GM12878 (cell line): ENCODE measurements at regions not wholly inside any gene's neighbourhood (a gene's known extent, or its start where the extent isn't known, plus 50 kb on each side); places are given as distances from the start of the nearest gene placed in this dataset.

Experiments
- ATAC-seq: fragments of 200-7000 bp; cut with Tn5 transposase; 3 replicates; pipeline ENCODE4 v1.9.1; 2020; ENCODE audit warnings: mild to moderate bottlenecking, moderate library complexity
- BruUV-seq: library from RNA; stranded (reverse); fragments of 400-500 nt; replicated peaks from 2 replicates; lab custom pipeline; 2021; lab: Mats Ljungman, UMichigan
- CTCF ChIA-PET: fragments of 300-600 bp; sonication (Branson Sonifier 250); formaldehyde crosslinking; extraction: SDS; loops from one replicate; lab custom pipeline; 2021; ENCODE audit warnings: inconsistent platforms; lab: Yijun Ruan, JAX
- POLR2A ChIA-PET: fragments of 350-600 bp; formaldehyde crosslinking; extraction: SDS; loops from one replicate; lab custom pipeline; 2021; ENCODE audit warnings: inconsistent platforms; lab: Charles Lee
- RAD21 ChIA-PET: fragments of 300-600 bp; sonication (Branson Sonifier 250); formaldehyde crosslinking; loops from one replicate; lab custom pipeline; 2023; ENCODE audit warnings: antibody characterized with exemption; ENCODE audit not compliant: unreplicated experiment; lab: Charles Lee
- SMC1A ChIA-PET: fragments of 300-600 bp; sonication (Branson Sonifier 250); formaldehyde crosslinking; loops from one replicate; lab custom pipeline; 2023; ENCODE audit not compliant: unreplicated experiment, uncharacterized antibody; lab: Charles Lee
- DNase-seq: peaks from one replicate; pipeline ENCODE4 v3.0.0-alpha.2; 2011; ENCODE audit warnings: low read depth, low spot score
- FAIRE-seq: peaks from 3 replicates; lab custom pipeline; 2011; peaks lifted over from hg19 to GRCh38; lab: Jason Lieb, UNC
- H2AFZ ChIP-seq: 2 replicates; pipeline ENCODE4 v1.6.0; 2011; ENCODE audit warnings: low read depth, low read length, control low read depth; ENCODE audit not compliant: control insufficient read depth
- H3K27ac ChIP-seq: 2 replicates; pipeline ENCODE4 v1.5.1; 2011; ENCODE audit warnings: control low read depth; ENCODE audit not compliant: control insufficient read depth, insufficient read depth
- H3K27me3 ChIP-seq, 2 experiments: replicated peaks in 1 of 2; 2 replicates each; pipeline versions ENCODE4 v1.6.0 to v1.6.1; 2011; ENCODE audit warnings: low read length in 1 of 2; ENCODE audit not compliant: control insufficient read depth in 2 of 2, insufficient read depth in 2 of 2
- H3K36me3 ChIP-seq, 2 experiments: 2 replicates each; pipeline ENCODE4 v1.5.1; 2011; ENCODE audit warnings: low read length in 1 of 2; ENCODE audit not compliant: control insufficient read depth in 2 of 2, insufficient read depth in 2 of 2
- H3K4me1 ChIP-seq: 2 replicates; pipeline ENCODE4 v1.6.1; 2011; ENCODE audit warnings: mild to moderate bottlenecking, low read length, moderate library complexity, mixed read lengths; ENCODE audit not compliant: control insufficient read depth, insufficient read depth
- H3K4me2 ChIP-seq: 2 replicates; pipeline ENCODE4 v1.6.0; 2011; ENCODE audit warnings: control low read depth; ENCODE audit not compliant: control insufficient read depth, insufficient read depth
- H3K4me3 ChIP-seq: fragments of 200-600 bp; sonication (generic); 2 replicates; pipeline ENCODE4 v1.5.1; 2016
- H3K79me2 ChIP-seq: 2 replicates; pipeline ENCODE4 v1.6.0; 2011; ENCODE audit warnings: low read length; ENCODE audit not compliant: control insufficient read depth, insufficient read depth
- H3K9ac ChIP-seq: 2 replicates; pipeline ENCODE4 v1.8.0; 2011; ENCODE audit warnings: low read length, control low read depth, mixed read lengths; ENCODE audit not compliant: control insufficient read depth, insufficient read depth
- H3K9me3 ChIP-seq: replicated peaks from 3 replicates; pipeline ENCODE4 v1.5.1; 2011; ENCODE audit warnings: mild to moderate bottlenecking, low read length; ENCODE audit not compliant: control insufficient read depth, insufficient read depth
- H4K20me1 ChIP-seq: 2 replicates; pipeline ENCODE4 v1.6.0; 2011; ENCODE audit not compliant: control insufficient read depth, insufficient read depth
- BRCA1 ChIP-seq: IDR thresholded peaks from 2 replicates; pipeline ENCODE4 v1.6.1; 2011; ENCODE audit warnings: low read depth, low read length, improper control_type of control experiment
- EED ChIP-seq: sonication (generic); IDR thresholded peaks from 2 replicates; pipeline ENCODE4 v1.6.1; 2016; ENCODE audit warnings: antibody characterized with exemption, low read depth
- FOS ChIP-seq: IDR thresholded peaks from 3 replicates; pipeline ENCODE4 v1.6.1; 2011; ENCODE audit warnings: borderline replicate concordance; ENCODE audit not compliant: insufficient read length; ENCODE audit errors: extremely low read depth
- HDGF ChIP-seq: fragments of 450-650 bp; IDR thresholded peaks from 2 replicates; pipeline ENCODE4 v1.6.1; 2016; ENCODE audit warnings: antibody characterized with exemption
- KLF5 ChIP-seq: fragments of 450-650 bp; IDR thresholded peaks from 2 replicates; pipeline ENCODE4 v1.6.1; 2014; ENCODE audit warnings: mild to moderate bottlenecking; ENCODE audit not compliant: partially characterized antibody
- MEF2A ChIP-seq: IDR thresholded peaks from 2 replicates; pipeline ENCODE4 v1.6.1; 2011; ENCODE audit warnings: low read depth, mild to moderate bottlenecking, low read length, moderate library complexity; ENCODE audit not compliant: insufficient read depth
- NFXL1 ChIP-seq: fragments of 450-650 bp; IDR thresholded peaks from 2 replicates; pipeline ENCODE4 v1.6.1; 2017; ENCODE audit warnings: antibody characterized with exemption, mild to moderate bottlenecking, borderline replicate concordance
- NFYA ChIP-seq: IDR thresholded peaks from 2 replicates; pipeline ENCODE4 v1.6.1; 2011; ENCODE audit warnings: low read depth, mild to moderate bottlenecking, low read length, improper control_type of control experiment, borderline replicate concordance
- RAD51 ChIP-seq: fragments of 450-650 bp; IDR thresholded peaks from 2 replicates; pipeline ENCODE4 v1.6.1; 2016; ENCODE audit warnings: moderate library complexity, mild to moderate bottlenecking, inconsistent platforms
- REST ChIP-seq: IDR thresholded peaks from 2 replicates; pipeline ENCODE4 v1.6.1; 2012; ENCODE audit warnings: mild to moderate bottlenecking, low read depth, low read length
- TAF1 ChIP-seq: IDR thresholded peaks from 2 replicates; pipeline ENCODE4 v1.6.1; 2011; ENCODE audit warnings: mild to moderate bottlenecking, low read depth, low read length, borderline replicate concordance
- ZNF24 ChIP-seq: fragments of 450-650 bp; IDR thresholded peaks from 2 replicates; pipeline ENCODE4 v1.6.1; 2017; ENCODE audit warnings: antibody characterized with exemption, mild to moderate bottlenecking
- ZSCAN29 ChIP-seq: fragments of 450-650 bp; IDR thresholded peaks from 2 replicates; pipeline ENCODE4 v1.6.1; 2017; ENCODE audit warnings: mild to moderate bottlenecking, moderate library complexity
- WGBS: methylation state at CpG from one replicate; pipeline ENCODE4 v1.1.6; 2016; ENCODE audit warnings: low lambda C conversion rate; ENCODE audit not compliant: insufficient replicate concordance, insufficient coverage; ENCODE audit errors: missing lambda C conversion rate; 5-methylcytosine and 5-hydroxymethylcytosine counted together
- in situ Hi-C: fragments of 300-500 bp; cut with MboI; formaldehyde crosslinking; loops from 9 replicates; pipeline ENCODE4 v1.14.3; 2018; ENCODE audit warnings: mixed read lengths
- intact Hi-C: fragments of 100-400 bp; cut with micrococcal nuclease; formaldehyde crosslinking; loops from one replicate; pipeline ENCODE4 v1.14.2; 2022; ENCODE audit not compliant: unreplicated experiment
- TF ChIP-seq, protein P1 (sequence below), 3 experiments: IDR thresholded peaks in 2 of 3; conservative IDR thresholded peaks in 1 of 3; 2 replicates each; pipeline ENCODE4 v1.5.1; 2011; ENCODE audit warnings: low read depth in 3 of 3, low read length in 3 of 3, mild to moderate bottlenecking in 3 of 3, control low read depth in 2 of 3, moderate library complexity in 2 of 3, inconsistent platforms in 1 of 3, mixed read lengths in 1 of 3; ENCODE audit not compliant: control insufficient read depth in 2 of 3, insufficient read depth in 1 of 3; ENCODE audit errors: extremely low read depth in 1 of 3
- TF ChIP-seq, protein P2 (sequence below): IDR thresholded peaks from 2 replicates; pipeline ENCODE4 v1.6.1; 2011; ENCODE audit warnings: low read depth, low read length, improper control_type of control experiment, borderline replicate concordance
- TF ChIP-seq, protein P3 (sequence below): fragments of 450-650 bp; IDR thresholded peaks from 2 replicates; pipeline ENCODE4 v1.6.1; 2017; ENCODE audit warnings: antibody characterized with exemption, mild to moderate bottlenecking, moderate library complexity

DNA sequence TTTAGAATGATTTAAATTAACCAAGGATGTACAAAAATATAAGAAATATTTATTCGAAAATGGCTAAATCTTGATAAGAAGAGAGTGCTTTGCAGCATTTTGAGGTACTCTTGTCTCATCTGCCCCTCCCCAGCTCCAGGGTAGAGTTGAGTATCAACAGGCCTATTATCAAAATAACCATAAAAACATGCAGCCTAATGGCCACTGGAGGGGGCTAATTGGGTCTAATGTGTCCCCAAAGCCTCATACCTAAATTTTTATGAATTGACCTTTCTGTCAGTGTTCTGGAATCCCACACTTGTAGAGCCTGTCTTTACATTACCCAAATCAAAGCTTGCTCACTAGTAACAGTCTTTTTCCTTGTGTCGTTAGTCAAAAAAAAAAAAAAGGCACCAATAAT, 544.9 kb upstream of the CPXCR1 start (continued):
- TF ChIP-seq REST: no peak
- TF ChIP-seq HDGF: no peak
- TF ChIP-seq ZNF24: no peak
- no peak for TF ChIP-seq FOS
- TF ChIP-seq EED: no peak
- TF ChIP-seq KLF5: no peak
- no peak for TF ChIP-seq MEF2A
- TF ChIP-seq NFXL1: no peak

DNA sequence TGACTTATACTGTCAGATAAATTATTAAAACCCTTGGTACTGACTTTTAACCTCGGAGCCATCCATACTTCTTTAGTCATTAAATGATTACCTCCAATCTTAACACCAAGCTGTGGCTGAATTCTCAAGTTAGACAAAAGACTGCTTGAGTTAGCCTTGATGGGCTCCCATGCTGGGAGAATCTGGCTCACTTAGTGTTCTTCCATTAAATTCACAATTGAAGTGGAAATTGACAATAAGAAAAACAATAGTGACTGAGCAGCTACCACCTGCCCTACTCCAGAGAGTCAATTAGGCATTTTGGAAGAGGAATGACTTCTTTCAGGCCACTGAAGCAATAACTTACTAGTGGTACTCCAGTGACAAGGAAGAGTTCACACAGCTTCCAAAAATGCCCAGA, 503.0 kb upstream of the CPXCR1 start:
- RAD21 ChIA-PET: no interaction called here
- DNase-seq (no peak), ATAC-seq (no peak), FAIRE-seq (no peak)
- Histone ChIP-seq H3K4me1 (no peaks in the 10 kb centered on the region), H3K27me3 (no peaks in the 10 kb centered on the region), H3K27ac (no peak overlapping the region), H3K9me3 (no peaks in the 10 kb centered on the region), H3K9ac (no peak overlapping the region), H4K20me1 (no peaks in the 10 kb centered on the region), H2AFZ (no peak overlapping the region), H3K36me3 (no peaks in the 10 kb centered on the region), H3K4me3 (no peak overlapping the region), H3K79me2 (no peaks in the 10 kb centered on the region), H3K4me2 (no peak overlapping the region)
- SMC1A ChIA-PET: no interaction called here
- BruUV-seq: no TSS peak
- intact Hi-C loops (no loop called here), in situ Hi-C loops (no loop called here)
- CTCF ChIA-PET: no interaction called here
- POLR2A ChIA-PET: no interaction called here
- WGBS: 0% methylated on average over 1 of the region's 1 CpG
- TF ChIP-seq, protein P1, sequence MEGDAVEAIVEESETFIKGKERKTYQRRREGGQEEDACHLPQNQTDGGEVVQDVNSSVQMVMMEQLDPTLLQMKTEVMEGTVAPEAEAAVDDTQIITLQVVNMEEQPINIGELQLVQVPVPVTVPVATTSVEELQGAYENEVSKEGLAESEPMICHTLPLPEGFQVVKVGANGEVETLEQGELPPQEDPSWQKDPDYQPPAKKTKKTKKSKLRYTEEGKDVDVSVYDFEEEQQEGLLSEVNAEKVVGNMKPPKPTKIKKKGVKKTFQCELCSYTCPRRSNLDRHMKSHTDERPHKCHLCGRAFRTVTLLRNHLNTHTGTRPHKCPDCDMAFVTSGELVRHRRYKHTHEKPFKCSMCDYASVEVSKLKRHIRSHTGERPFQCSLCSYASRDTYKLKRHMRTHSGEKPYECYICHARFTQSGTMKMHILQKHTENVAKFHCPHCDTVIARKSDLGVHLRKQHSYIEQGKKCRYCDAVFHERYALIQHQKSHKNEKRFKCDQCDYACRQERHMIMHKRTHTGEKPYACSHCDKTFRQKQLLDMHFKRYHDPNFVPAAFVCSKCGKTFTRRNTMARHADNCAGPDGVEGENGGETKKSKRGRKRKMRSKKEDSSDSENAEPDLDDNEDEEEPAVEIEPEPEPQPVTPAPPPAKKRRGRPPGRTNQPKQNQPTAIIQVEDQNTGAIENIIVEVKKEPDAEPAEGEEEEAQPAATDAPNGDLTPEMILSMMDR (IDR thresholded peaks at IDR 0.05 in 2 of 3, conservative IDR thresholded peaks at IDR 0.05 in 1 of 3; ENCODE audit: control insufficient read depth in 2 of 3, extremely low read depth in 1 of 3, insufficient read depth in 1 of 3, low read depth in 3 of 3, low read length in 3 of 3): no peak
- TF ChIP-seq BRCA1 (no peak), ZSCAN29 (no peak), NFYA (no peak), TAF1 (no peak), RAD51 (no peak)
- TF ChIP-seq, protein P2, sequence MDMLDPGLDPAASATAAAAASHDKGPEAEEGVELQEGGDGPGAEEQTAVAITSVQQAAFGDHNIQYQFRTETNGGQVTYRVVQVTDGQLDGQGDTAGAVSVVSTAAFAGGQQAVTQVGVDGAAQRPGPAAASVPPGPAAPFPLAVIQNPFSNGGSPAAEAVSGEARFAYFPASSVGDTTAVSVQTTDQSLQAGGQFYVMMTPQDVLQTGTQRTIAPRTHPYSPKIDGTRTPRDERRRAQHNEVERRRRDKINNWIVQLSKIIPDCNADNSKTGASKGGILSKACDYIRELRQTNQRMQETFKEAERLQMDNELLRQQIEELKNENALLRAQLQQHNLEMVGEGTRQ: no peak
- TF ChIP-seq, protein P3, sequence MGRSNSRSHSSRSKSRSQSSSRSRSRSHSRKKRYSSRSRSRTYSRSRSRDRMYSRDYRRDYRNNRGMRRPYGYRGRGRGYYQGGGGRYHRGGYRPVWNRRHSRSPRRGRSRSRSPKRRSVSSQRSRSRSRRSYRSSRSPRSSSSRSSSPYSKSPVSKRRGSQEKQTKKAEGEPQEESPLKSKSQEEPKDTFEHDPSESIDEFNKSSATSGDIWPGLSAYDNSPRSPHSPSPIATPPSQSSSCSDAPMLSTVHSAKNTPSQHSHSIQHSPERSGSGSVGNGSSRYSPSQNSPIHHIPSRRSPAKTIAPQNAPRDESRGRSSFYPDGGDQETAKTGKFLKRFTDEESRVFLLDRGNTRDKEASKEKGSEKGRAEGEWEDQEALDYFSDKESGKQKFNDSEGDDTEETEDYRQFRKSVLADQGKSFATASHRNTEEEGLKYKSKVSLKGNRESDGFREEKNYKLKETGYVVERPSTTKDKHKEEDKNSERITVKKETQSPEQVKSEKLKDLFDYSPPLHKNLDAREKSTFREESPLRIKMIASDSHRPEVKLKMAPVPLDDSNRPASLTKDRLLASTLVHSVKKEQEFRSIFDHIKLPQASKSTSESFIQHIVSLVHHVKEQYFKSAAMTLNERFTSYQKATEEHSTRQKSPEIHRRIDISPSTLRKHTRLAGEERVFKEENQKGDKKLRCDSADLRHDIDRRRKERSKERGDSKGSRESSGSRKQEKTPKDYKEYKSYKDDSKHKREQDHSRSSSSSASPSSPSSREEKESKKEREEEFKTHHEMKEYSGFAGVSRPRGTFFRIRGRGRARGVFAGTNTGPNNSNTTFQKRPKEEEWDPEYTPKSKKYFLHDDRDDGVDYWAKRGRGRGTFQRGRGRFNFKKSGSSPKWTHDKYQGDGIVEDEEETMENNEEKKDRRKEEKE: no peak
